ENCODE measurements at regions not wholly inside any gene's neighbourhood (a gene's known extent, or its start where the extent isn't known, plus 50 kb on each side); places are given as distances from the start of the nearest gene placed in this dataset.

DNA sequence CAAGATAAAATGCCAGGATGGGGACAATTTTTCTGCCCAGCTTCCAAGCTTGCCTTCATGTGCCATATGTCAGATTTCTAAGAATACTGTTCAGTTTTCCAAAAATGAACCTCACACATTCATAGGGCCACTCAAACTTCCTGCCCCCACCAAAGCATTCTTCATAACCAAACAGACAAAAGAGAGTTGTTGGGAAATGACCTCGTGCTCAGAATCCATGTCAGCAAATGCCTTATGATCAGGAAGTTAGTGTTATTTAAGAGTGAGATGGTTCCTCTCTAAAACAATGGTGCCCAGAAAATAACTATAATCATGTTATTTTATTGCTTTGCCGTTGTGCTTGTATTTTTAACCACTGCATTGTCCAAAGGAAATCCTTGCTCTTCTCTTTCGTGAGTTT is 208.2 kb downstream of the ZNF608 start:
- H3K27ac ChIP-seq: no peak overlapping the region
- TF ChIP-seq, protein P1, sequence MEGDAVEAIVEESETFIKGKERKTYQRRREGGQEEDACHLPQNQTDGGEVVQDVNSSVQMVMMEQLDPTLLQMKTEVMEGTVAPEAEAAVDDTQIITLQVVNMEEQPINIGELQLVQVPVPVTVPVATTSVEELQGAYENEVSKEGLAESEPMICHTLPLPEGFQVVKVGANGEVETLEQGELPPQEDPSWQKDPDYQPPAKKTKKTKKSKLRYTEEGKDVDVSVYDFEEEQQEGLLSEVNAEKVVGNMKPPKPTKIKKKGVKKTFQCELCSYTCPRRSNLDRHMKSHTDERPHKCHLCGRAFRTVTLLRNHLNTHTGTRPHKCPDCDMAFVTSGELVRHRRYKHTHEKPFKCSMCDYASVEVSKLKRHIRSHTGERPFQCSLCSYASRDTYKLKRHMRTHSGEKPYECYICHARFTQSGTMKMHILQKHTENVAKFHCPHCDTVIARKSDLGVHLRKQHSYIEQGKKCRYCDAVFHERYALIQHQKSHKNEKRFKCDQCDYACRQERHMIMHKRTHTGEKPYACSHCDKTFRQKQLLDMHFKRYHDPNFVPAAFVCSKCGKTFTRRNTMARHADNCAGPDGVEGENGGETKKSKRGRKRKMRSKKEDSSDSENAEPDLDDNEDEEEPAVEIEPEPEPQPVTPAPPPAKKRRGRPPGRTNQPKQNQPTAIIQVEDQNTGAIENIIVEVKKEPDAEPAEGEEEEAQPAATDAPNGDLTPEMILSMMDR (IDR thresholded peaks at IDR 0.05): no peak
- no peak for TF ChIP-seq POLR2A (IDR thresholded peaks at IDR 0.05)
- 71 to 81% methylated on average over 3 of the region's 3 CpGs for WGBS, 2 donors

DNA sequence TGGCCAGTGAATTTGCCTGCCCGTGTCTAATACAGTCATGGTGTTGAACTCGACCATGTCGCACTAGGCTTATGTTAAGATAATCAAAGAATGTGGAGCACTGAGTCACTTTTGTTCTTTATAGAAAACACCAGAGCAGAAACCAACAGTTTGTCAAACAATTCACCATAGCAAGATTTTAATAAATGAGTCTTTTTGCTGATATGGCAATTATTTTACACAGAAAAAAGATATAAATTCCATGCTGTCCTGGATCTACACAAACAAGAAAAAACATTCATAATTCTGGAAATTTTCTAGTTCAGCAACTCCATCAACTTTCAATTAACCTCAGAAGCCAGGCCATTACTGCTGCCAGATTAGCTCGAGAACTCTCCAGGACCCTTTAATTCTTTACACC is 208.9 kb downstream of the ZNF608 start:
- intact Hi-C loops (cut with DNase I; ENCODE audit: low total_unique reads): no loop called here
- no peak overlapping the region for H3K27ac ChIP-seq
- DNase-seq: no peak
- no peaks in the 10 kb centered on the region for H3K36me3 ChIP-seq (ENCODE audit: low read depth, missing control alignments)
- no peaks in the 10 kb centered on the region for H3K4me1 ChIP-seq
- no peak overlapping the region for H3K4me3 ChIP-seq
- WGBS, 2 donors: 91 to 93% methylated on average over 4 of the region's 4 CpGs
- TF ChIP-seq, protein P1 (IDR thresholded peaks at IDR 0.05): no peak
- TF ChIP-seq POLR2A (IDR thresholded peaks at IDR 0.05): no peak
- no peaks in the 10 kb centered on the region for H3K9me3 ChIP-seq
- H3K27me3 ChIP-seq: no peaks in the 10 kb centered on the region

More for the DNA sequence above, 208.2 kb downstream of the ZNF608 start:
- Histone ChIP-seq H3K4me1 (no peaks in the 10 kb centered on the region), H3K36me3 (ENCODE audit: low read depth, missing control alignments) (no peaks in the 10 kb centered on the region), H3K9me3 (no peaks in the 10 kb centered on the region), H3K27me3 (no peaks in the 10 kb centered on the region), H3K4me3 (no peak overlapping the region)
- DNase-seq: no peak
- intact Hi-C loops (cut with DNase I; ENCODE audit: low total_unique reads): no loop called here

DNA sequence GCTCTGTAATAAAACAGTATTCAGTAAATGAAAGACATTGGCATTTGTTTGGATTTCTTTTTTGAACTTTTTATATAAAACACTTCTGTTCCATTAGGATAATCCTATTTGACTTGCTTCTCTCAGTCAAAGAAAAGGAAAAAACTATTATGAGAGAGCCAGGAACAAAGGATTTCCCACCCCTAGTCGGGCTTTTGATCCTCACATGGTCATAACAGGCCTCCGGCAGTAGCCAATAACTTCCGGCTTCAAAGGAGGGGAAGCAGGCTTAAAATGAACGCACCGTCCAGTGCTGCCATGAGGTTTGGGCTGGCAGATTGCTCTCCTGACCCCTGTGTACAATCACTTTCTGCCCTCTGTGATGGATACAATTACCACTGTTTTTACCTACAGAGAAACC is 209.3 kb downstream of the ZNF608 start:
- 86 to 94% methylated on average over 5 of the region's 5 CpGs for WGBS, 2 donors
- intact Hi-C loops (cut with DNase I; ENCODE audit: low total_unique reads): no loop called here
- TF ChIP-seq, protein P1 (IDR thresholded peaks at IDR 0.05): no peak
- no peak for TF ChIP-seq POLR2A (IDR thresholded peaks at IDR 0.05)
- DNase-seq: no peak
- H3K4me1 ChIP-seq: no peaks in the 10 kb centered on the region
- no peaks in the 10 kb centered on the region for H3K27me3 ChIP-seq
- no peak overlapping the region for H3K27ac ChIP-seq
- H3K36me3 ChIP-seq (ENCODE audit: low read depth, missing control alignments): no peaks in the 10 kb centered on the region
- no peak overlapping the region for H3K4me3 ChIP-seq
- H3K9me3 ChIP-seq: no peaks in the 10 kb centered on the region

DNA sequence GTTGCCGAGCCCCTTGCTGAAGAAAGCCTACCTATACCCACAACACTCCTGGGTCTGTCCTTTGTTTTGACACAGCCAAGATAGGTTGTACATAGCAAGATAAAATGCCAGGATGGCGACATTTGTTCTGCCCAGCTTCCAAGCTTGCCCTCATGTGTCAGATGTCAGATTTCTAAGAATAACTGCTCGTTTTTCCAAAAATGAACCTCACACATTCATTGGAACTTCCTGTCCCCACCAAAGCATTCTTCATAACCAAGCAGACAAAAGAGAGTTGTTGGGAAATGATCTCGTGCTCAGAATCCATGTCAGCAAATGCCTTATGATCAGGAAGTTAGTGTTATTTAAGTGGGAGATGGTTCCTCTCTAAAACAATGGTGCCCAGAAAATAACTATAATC is 210.1 kb downstream of the ZNF608 start:
- Histone ChIP-seq H3K27ac (no peak overlapping the region), H3K27me3 (no peaks in the 10 kb centered on the region), H3K9me3 (no peaks in the 10 kb centered on the region), H3K4me1 (no peaks in the 10 kb centered on the region), H3K4me3 (no peak overlapping the region), H3K36me3 (ENCODE audit: low read depth, missing control alignments) (no peaks in the 10 kb centered on the region)
- no peak for TF ChIP-seq POLR2A (IDR thresholded peaks at IDR 0.05)
- TF ChIP-seq, protein P1 (IDR thresholded peaks at IDR 0.05): no peak
- 75 to 87% methylated on average over 4 of the region's 4 CpGs for WGBS, 2 donors
- intact Hi-C loops (cut with DNase I; ENCODE audit: low total_unique reads): no loop called here
- no peak for DNase-seq

DNA sequence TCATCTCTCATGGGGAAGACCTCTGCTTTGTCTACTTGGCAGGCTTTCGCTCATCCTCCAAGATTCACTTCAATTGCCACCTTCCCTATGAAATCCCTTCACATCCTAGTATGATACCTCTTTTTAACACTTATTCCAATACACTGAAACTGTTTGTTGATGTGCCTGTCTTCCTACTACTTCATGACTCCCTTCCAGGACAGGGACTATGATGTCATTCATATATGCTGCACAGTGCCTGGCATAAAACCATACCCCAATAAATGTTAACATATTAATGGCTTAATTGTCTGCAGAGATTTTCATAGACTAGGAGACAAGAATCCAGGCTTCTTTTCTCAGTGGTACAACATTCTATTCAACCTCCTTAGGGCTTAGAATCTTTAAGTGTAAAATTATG is 215.5 kb downstream of the ZNF608 start:
- H3K9me3 ChIP-seq: no peaks in the 10 kb centered on the region
- H3K27me3 ChIP-seq: no peaks in the 10 kb centered on the region
- no peak overlapping the region for H3K4me3 ChIP-seq
- H3K36me3 ChIP-seq (ENCODE audit: low read depth, missing control alignments): no peaks in the 10 kb centered on the region
- no peak overlapping the region for H3K27ac ChIP-seq
- no peak for DNase-seq
- 94 to 96% methylated on average over 1 of the region's 1 CpG for WGBS, 2 donors
- intact Hi-C loops (cut with DNase I; ENCODE audit: low total_unique reads): no loop called here
- H3K4me1 ChIP-seq: peaks cover 3% of the 10 kb centered on the region
- TF ChIP-seq, protein P1 (IDR thresholded peaks at IDR 0.05): no peak
- no peak for TF ChIP-seq POLR2A (IDR thresholded peaks at IDR 0.05)
